Liver (tissue), 3 donors: ENCODE measurements at regions not wholly inside any gene's neighbourhood (a gene's known extent, or its start where the extent isn't known, plus 50 kb on each side); places are given as distances from the start of the nearest gene placed in this dataset.

Experiments used
- ATF3 ChIP-seq: IDR thresholded peaks from 2 replicates; pipeline ENCODE4 v1.6.1; 2016; ENCODE audit warnings: antibody characterized with exemption
- CTCF ChIP-seq: fragments of 150-350 bp; IDR thresholded peaks from 2 replicates; pipeline ENCODE4 v1.5.1; 2017; ENCODE audit warnings: improper control_type of control experiment, low read depth, low read length; ENCODE audit not compliant: missing input control
- MAX ChIP-seq: IDR thresholded peaks from 2 replicates; pipeline ENCODE4 v1.6.1; 2016; ENCODE audit warnings: antibody characterized with exemption
- TAF1 ChIP-seq: conservative IDR thresholded peaks from 2 replicates; pipeline ENCODE4 v1.6.1; 2016; ENCODE audit warnings: antibody characterized with exemption, mild to moderate bottlenecking
- YY1 ChIP-seq: IDR thresholded peaks from 2 replicates; pipeline ENCODE4 v1.6.1; 2016; ENCODE audit warnings: antibody characterized with exemption, mild to moderate bottlenecking
- donor health status: healthy.
- donor health status: healthy.

- no peak for TF ChIP-seq CTCF
- TF ChIP-seq ATF3, result no peak
- no peak for TF ChIP-seq YY1
- TF ChIP-seq MAX, result no peak
- TF ChIP-seq TAF1, result no peak
Measured at GRCh38 chr20:4469910-4470309, 216.3 kb upstream of the PRNP start.
